Breast epithelium (tissue), 4 donors: ENCODE measurements at regions not wholly inside any gene's neighbourhood (a gene's known extent, or its start where the extent isn't known, plus 50 kb on each side); places are given as distances from the start of the nearest gene placed in this dataset.

ENCODE experiments used
- DNase-seq, 2 donors: peaks; one replicate each; pipeline ENCODE4 v3.0.0-alpha.2; 2019; ENCODE audit warnings: low spot score in 2 of 2
- H3K27ac ChIP-seq, 2 donors: fragments of 200-600 bp; sonication (generic) in 1 of 2; one replicate each; pipeline ENCODE4 v1.5.1; 2016 to 2019; ENCODE audit warnings: mild to moderate bottlenecking in 1 of 2
- H3K27me3 ChIP-seq, 2 donors: fragments of 200-600 bp; sonication (generic) in 1 of 2; one replicate each; pipeline versions ENCODE4 v1.5.1 to v1.6.0; 2017 to 2019; ENCODE audit warnings: control low read depth in 1 of 2, mild to moderate bottlenecking in 1 of 2
- H3K36me3 ChIP-seq: fragments of 200-600 bp; one replicate; pipeline ENCODE4 v1.5.1; 2019
- H3K4me1 ChIP-seq, 2 donors: fragments of 200-600 bp; sonication (generic); one replicate each; pipeline ENCODE4 v1.5.1; 2016 to 2019; ENCODE audit warnings: control low read depth in 1 of 2
- H3K4me3 ChIP-seq, 3 donors: fragments of 200-600 bp; sonication (generic); 1 replicate in 2 of 3; 2 replicates in 1 of 3; pipeline ENCODE4 v1.5.1; 2016 to 2019; ENCODE audit warnings: mild to moderate bottlenecking in 3 of 3, moderate library complexity in 2 of 3
- H3K9me3 ChIP-seq, 2 donors: fragments of 200-600 bp; sonication (generic) in 1 of 2; one replicate each; pipeline ENCODE4 v1.5.1; 2016 to 2019; ENCODE audit warnings: control low read depth in 1 of 2
- CTCF ChIP-seq, 3 donors: fragments of 450-650 bp; IDR thresholded peaks; one replicate each; pipeline ENCODE4 v1.5.1; 2016 to 2017; ENCODE audit warnings: antibody characterized with exemption in 3 of 3, mild to moderate bottlenecking in 3 of 3, moderate library complexity in 3 of 3
- POLR2A ChIP-seq: fragments of 450-650 bp; IDR thresholded peaks from one replicate; pipeline ENCODE4 v1.6.1; 2016; ENCODE audit warnings: antibody characterized with exemption, mild to moderate bottlenecking, moderate library complexity
- POLR2AphosphoS5 ChIP-seq, 3 donors: sonication (generic); formaldehyde crosslinking; IDR thresholded peaks; one replicate each; pipeline ENCODE4 v1.6.1; 2017; ENCODE audit warnings: antibody characterized with exemption in 3 of 3
- intact Hi-C: fragments of 100-400 bp; cut with DNase I; formaldehyde crosslinking; loops from one replicate; pipeline ENCODE4 v1.15.1; 2023; ENCODE audit warnings: low total_unique reads

- H3K36me3 ChIP-seq = no peaks in the 10 kb centered on the region
- DNase-seq = no peak
- intact Hi-C loops = no loop called here
- no peak overlapping the region for H3K27ac ChIP-seq
- H3K4me1 ChIP-seq = peaks cover 0 to 6% of the 10 kb centered on the region in 2 donors
- no peak overlapping the region for H3K4me3 ChIP-seq
- H3K27me3 ChIP-seq = no peaks in the 10 kb centered on the region
- no peaks in the 10 kb centered on the region for H3K9me3 ChIP-seq
- TF ChIP-seq POLR2AphosphoS5 (IDR thresholded peaks at IDR 0.05) (no peak), CTCF (IDR thresholded peaks at IDR 0.05) (no peak), POLR2A (no peak)
These were observed 461.7 kb upstream of the PROK2 start for GRCh38 chr3:72246685-72247084.

- no peak overlapping the region for H3K4me3 ChIP-seq
- no peak for DNase-seq
- intact Hi-C loops = no loop called here
- H3K27ac ChIP-seq = no peak overlapping the region
- H3K36me3 ChIP-seq = no peaks in the 10 kb centered on the region
- no peaks in the 10 kb centered on the region for H3K27me3 ChIP-seq
- no peaks in the 10 kb centered on the region for H3K9me3 ChIP-seq
- TF ChIP-seq CTCF (IDR thresholded peaks at IDR 0.05) (no peak), POLR2A (no peak), POLR2AphosphoS5 (IDR thresholded peaks at IDR 0.05) (no peak)
- peaks cover 0 to 6% of the 10 kb centered on the region in 2 donors for H3K4me1 ChIP-seq
These were observed 460.3 kb upstream of the PROK2 start for GRCh38 chr3:72245183-72245811.

GRCh38 chr3:72244396-72244795 lies 459.4 kb upstream of the PROK2 start:
- intact Hi-C loops = no loop called here
- no peak overlapping the region for H3K4me3 ChIP-seq
- no peaks in the 10 kb centered on the region for H3K27me3 ChIP-seq
- H3K27ac ChIP-seq = no peak overlapping the region
- H3K9me3 ChIP-seq = no peaks in the 10 kb centered on the region
- TF ChIP-seq POLR2A (no peak), CTCF (IDR thresholded peaks at IDR 0.05) (no peak), POLR2AphosphoS5 (IDR thresholded peaks at IDR 0.05) (no peak)
- peaks cover 0 to 6% of the 10 kb centered on the region in 2 donors for H3K4me1 ChIP-seq
- no peak for DNase-seq
- no peaks in the 10 kb centered on the region for H3K36me3 ChIP-seq

GRCh38 chr3:72242326-72242725 lies 457.4 kb upstream of the PROK2 start:
- no peak for TF ChIP-seq POLR2AphosphoS5 (IDR thresholded peaks at IDR 0.05)
- no peak for TF ChIP-seq CTCF (IDR thresholded peaks at IDR 0.05)
- no peak for TF ChIP-seq POLR2A
- no peak for DNase-seq

GRCh38 chr3:72241525-72241924 lies 456.6 kb upstream of the PROK2 start:
- H3K27ac ChIP-seq = no peak overlapping the region
- H3K27me3 ChIP-seq = no peaks in the 10 kb centered on the region
- H3K9me3 ChIP-seq = no peaks in the 10 kb centered on the region
- H3K4me1 ChIP-seq = peaks cover 0 to 6% of the 10 kb centered on the region in 2 donors
- no peak overlapping the region for H3K4me3 ChIP-seq
- TF ChIP-seq POLR2A = no peak
- no peak for TF ChIP-seq CTCF (IDR thresholded peaks at IDR 0.05)
- no peak for TF ChIP-seq POLR2AphosphoS5 (IDR thresholded peaks at IDR 0.05)
- intact Hi-C loops = no loop called here
- no peak for DNase-seq
- no peaks in the 10 kb centered on the region for H3K36me3 ChIP-seq

More at GRCh38 chr3:72242326-72242725, 457.4 kb upstream of the PROK2 start:
- H3K4me3 ChIP-seq = no peak overlapping the region
- H3K9me3 ChIP-seq = no peaks in the 10 kb centered on the region
- intact Hi-C loops = no loop called here
- H3K36me3 ChIP-seq = no peaks in the 10 kb centered on the region
- H3K27ac ChIP-seq = no peak overlapping the region
- peaks cover 0 to 6% of the 10 kb centered on the region in 2 donors for H3K4me1 ChIP-seq
- H3K27me3 ChIP-seq = no peaks in the 10 kb centered on the region
